ES-I3 (cell line): ENCODE measurements at regions not wholly inside any gene's neighbourhood (a gene's known extent, or its start where the extent isn't known, plus 50 kb on each side); places are given as distances from the start of the nearest gene placed in this dataset.
"Not testable (repeated sequence)": the region's sequence is repeated elsewhere in the genome, so short reads cannot be mapped to it uniquely, and the experiment has no call there.

Experiments
- H3K36me3 ChIP-seq: 2 replicates; pipeline ENCODE4 v1.6.1; 2013; ENCODE audit warnings: mild to moderate bottlenecking, low read length, control low read depth, moderate library complexity; ENCODE audit not compliant: insufficient read depth
- H3K4me1 ChIP-seq: 2 replicates; pipeline ENCODE4 v1.6.1; 2013; ENCODE audit warnings: mild to moderate bottlenecking, control low read depth, low read length; ENCODE audit not compliant: insufficient read depth
- H3K9ac ChIP-seq: 2 replicates; pipeline ENCODE4 v1.6.1; 2013; ENCODE audit warnings: low read depth, mild to moderate bottlenecking, low read length, moderate library complexity
- H3K9me3 ChIP-seq: 2 replicates; pipeline ENCODE4 v1.6.1; 2013; ENCODE audit warnings: mild to moderate bottlenecking, low read length, moderate library complexity; ENCODE audit not compliant: control insufficient read depth, insufficient read depth

DNA sequence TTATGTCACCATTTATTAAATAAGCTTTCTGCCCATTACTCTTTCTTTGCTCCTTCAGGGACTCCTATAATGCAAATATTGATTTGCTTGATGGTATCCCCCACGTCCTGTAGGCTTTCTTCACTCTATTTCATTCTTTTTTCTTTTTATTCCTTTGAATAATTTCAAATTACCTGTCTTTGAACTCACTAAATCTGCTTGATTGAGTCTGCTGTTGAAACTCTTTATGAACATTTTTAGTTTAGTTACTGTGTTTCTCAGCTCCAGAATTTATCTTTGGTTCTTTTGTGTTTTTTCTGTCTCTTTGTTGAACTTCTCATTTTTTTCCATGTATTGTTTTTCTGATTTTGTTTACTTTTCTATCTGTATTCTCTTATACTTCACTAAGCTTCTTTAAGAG is 254.4 kb upstream of the CCL2 start:
- Histone ChIP-seq H3K36me3 (no peaks in the 10 kb centered on the region), H3K9ac (no peak overlapping the region), H3K9me3 (no peaks in the 10 kb centered on the region)

GRCh38 chr17:34001246-34001645 is 253.8 kb upstream of the CCL2 start:
- Histone ChIP-seq H3K36me3 (no peaks in the 10 kb centered on the region), H3K4me1 (no peaks in the 10 kb centered on the region), H3K9ac (no peak overlapping the region), H3K9me3 (no peaks in the 10 kb centered on the region)

More for the DNA sequence above, 254.4 kb upstream of the CCL2 start:
- H3K4me1 ChIP-seq, result no peaks in the 10 kb centered on the region

DNA sequence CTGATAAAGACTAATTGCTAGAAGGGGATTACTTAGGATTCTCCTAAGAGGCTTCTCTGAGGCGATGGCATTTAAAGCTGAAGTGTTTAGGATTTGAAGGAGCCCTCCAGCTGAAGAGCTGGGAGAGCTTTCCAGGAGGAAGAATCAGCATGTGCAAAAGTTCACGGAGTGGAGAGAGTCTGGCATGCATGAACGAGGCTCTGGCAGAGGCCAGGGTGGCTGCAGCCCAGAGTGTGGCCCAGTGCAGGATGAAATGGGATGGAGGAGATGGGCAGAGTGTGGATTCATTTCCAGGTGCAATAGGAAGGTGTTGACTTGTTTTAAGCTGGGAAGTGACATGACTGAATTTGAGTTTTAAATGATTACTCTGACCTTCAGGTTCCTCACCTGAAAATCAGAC is 249.0 kb upstream of the CCL2 start:
- Histone ChIP-seq H3K9ac (no peak overlapping the region), H3K36me3 (no peaks in the 10 kb centered on the region), H3K9me3 (no peaks in the 10 kb centered on the region), H3K4me1 (no peaks in the 10 kb centered on the region; the same call in 1 of the 2 replicates)

- H3K4me1 ChIP-seq, result no peaks in the 10 kb centered on the region; the same call in 1 of the 2 replicates
- H3K36me3 ChIP-seq, result no peaks in the 10 kb centered on the region
- H3K9me3 ChIP-seq, result no peaks in the 10 kb centered on the region
- no peak overlapping the region for H3K9ac ChIP-seq
Observed at GRCh38 chr17:34008125-34008524, 247.0 kb upstream of the CCL2 start.

DNA sequence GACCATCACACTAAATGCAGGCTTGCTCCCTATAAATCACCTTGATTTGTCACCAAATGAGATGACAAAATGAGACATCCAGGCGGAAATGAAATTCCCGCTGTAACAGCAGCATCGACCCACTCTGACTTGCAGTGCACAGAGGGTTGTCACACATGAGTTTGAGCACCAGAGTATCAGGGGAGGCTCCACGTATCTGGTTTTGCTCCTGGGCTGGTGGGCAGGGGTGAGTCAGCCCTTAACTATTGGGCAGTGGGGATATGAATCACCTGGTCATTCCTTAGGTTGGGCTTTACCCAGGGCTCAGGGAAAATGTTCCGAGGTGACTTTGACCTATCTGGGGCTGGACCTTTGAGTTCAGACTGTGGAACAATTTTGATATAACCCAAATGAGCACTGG is 245.2 kb upstream of the CCL2 start:
- Histone ChIP-seq H3K9me3 (no peaks in the 10 kb centered on the region), H3K4me1 (no peaks in the 10 kb centered on the region; the same call in 1 of the 2 replicates), H3K36me3 (no peaks in the 10 kb centered on the region), H3K9ac (no peak overlapping the region)

DNA sequence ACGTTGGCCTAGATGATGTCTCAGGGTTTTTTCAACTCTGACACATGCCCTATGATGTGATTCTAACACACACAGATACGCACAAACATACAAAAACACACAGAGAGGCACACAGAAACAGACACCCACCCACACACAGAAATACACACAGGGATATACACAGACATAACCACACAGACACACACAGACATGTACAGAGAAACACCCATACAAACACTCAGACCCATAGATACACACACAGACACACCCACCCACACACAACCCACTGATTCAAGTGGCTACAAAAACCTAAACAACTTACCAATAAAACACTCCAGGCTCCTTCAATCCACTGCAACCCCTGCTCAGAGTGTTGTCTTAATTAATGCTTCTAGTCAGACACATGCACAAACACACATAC is 244.6 kb upstream of the CCL2 start:
- H3K9me3 ChIP-seq, result no peaks in the 10 kb centered on the region
- no peak overlapping the region for H3K9ac ChIP-seq
- no peaks in the 10 kb centered on the region for H3K36me3 ChIP-seq
- no peaks in the 10 kb centered on the region; the same call in 1 of the 2 replicates for H3K4me1 ChIP-seq

GRCh38 chr17:34011599-34011998 is 243.5 kb upstream of the CCL2 start:
- no peaks in the 10 kb centered on the region for H3K9me3 ChIP-seq

GRCh38 chr17:34012709-34013375 is 242.2 kb upstream of the CCL2 start:
- Histone ChIP-seq H3K36me3 (no peaks in the 10 kb centered on the region), H3K4me1 (no peaks in the 10 kb centered on the region; the same call in 1 of the 2 replicates), H3K9ac (no peak overlapping the region), H3K9me3 (no peaks in the 10 kb centered on the region)

More at GRCh38 chr17:34011599-34011998, 243.5 kb upstream of the CCL2 start:
- no peak overlapping the region for H3K9ac ChIP-seq
- H3K36me3 ChIP-seq, result no peaks in the 10 kb centered on the region
- no peaks in the 10 kb centered on the region; the same call in 1 of the 2 replicates for H3K4me1 ChIP-seq

GRCh38 chr17:34015253-34015652 is 239.8 kb upstream of the CCL2 start:
- Histone ChIP-seq H3K9me3 (no peaks in the 10 kb centered on the region), H3K4me1 (no peaks in the 10 kb centered on the region), H3K9ac (no peak overlapping the region), H3K36me3 (no peaks in the 10 kb centered on the region)

DNA sequence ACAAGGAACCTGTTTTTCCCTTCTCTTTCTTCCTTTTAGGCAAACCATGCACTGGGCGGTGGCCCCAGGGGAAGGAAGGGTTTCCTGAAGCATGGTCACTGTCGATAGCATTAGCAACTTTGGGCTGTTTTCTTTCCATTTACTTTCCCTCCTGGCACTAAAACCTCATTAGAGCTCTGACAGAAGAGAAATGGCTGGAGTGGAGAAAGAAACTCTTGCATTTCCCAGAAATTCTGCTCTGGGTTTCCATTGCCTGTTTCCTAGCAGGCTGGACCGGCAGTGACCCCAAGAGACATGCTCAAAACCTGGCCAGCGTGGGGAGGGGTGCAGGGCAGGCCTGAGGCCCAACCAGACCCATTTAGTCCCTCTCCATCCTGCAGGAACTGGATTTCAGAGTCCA is 230.7 kb upstream of the CCL2 start:
- Histone ChIP-seq H3K36me3 (no peaks in the 10 kb centered on the region), H3K4me1 (0 out of 2 replicates have a peak, but pooled peaks cover 8% of the 10 kb centered on the region), H3K9ac (no peak overlapping the region)

DNA sequence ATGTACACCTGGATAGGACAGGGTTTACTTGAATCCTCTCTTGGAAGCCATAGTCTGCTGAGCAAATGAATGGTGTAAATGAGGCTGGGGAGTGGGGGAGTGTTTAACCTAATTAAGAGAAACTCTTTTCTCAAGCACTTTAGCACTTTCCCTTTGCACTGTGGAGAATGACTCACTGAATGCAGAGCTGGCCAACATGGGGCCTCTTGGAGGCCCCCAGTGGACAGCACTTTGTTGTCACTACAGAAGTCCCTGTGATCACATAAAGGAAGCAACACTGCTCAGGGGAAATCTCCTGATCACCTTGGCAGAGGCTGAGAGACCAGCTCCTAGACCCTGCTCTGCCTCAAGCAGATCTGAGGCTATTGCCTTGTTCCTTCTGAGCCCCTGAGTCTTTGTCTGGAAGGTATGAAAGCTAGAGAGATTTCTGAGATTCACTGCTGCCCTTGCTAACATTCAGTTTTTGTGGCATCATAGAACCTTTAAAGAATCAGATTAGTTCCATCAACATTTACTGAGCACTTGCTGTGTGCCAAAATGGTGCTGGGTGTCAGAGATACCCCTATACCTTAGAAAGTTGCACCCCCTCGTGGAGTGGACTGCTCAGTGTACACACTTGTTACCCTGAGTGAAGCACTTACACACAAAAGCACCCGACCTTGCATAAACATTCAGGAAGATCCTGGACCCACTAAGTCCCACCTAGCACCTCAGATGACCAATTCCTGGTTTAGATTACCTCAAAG is 230.1 kb upstream of the CCL2 start:
- Histone ChIP-seq H3K36me3 (no peaks in the 10 kb centered on the region), H3K4me1 (0 out of 2 replicates have a peak, but pooled peaks cover 8% of the 10 kb centered on the region), H3K9ac (no peak overlapping the region), H3K9me3 (no peaks in the 10 kb centered on the region)

More for the DNA sequence above, 230.7 kb upstream of the CCL2 start:
- no peaks in the 10 kb centered on the region for H3K9me3 ChIP-seq

DNA sequence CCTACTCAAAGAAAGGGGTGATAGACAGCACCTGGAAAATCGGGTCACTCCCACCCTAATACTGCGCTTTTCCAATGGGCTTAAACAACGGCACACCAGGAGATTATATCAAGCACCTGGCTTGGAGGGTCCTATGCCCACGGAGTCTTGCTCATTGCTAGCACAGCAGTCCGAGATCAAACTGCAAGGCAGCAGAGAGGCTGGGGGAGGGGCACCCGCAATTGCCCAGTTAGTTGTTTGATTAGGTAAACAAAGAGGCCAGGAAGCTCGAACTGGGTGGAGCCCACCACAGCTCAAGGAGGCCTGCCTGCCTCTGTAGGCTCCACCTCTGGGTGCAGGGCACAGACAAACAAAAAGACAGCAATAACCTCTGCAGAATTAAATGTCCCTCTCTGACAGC is 224.5 kb upstream of the CCL2 start:
- H3K9ac ChIP-seq, H3K36me3 ChIP-seq, H3K9me3 ChIP-seq, H3K4me1 ChIP-seq: not testable (repeated sequence)

DNA sequence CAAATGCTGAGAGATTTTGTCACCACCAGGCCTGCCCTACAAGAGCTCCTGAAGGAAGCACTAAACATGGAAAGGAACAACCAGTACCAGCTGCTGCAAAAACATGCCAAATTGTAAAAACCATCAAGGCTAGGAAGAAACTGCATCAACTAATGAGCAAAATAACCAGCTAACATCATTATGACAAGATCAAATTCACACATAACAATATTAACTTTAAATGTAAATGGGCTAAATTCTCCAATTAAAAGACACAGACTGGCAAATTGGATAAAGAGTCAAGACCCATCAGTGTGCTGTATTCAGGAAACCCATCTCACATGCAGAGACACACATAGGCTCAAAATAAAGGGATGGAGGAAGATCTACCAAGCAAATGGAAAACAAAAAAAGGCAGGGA is 222.8 kb upstream of the CCL2 start:
- H3K36me3 ChIP-seq, H3K4me1 ChIP-seq, H3K9ac ChIP-seq, H3K9me3 ChIP-seq: not testable (repeated sequence)

DNA sequence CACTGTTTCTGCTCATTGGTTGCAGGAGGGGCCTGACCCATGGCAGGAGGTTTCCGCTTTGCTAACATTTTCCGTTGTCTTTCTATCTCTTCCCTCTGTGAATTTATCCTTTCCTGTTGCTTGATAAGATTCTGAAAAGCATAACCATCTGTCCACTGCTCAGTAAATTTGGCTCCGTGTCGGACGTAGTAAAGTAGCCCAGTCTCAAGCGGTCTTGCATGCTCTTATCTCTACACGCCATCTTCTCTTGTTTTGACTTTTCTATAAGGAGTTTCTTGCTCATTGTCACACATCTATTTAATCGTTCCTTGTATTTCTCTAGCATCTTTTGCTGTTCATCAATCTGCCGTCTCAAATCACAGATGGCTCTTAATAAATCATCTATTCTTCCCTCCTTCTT is 216.3 kb upstream of the CCL2 start:
- not testable (repeated sequence) for H3K4me1 ChIP-seq, H3K9ac ChIP-seq, H3K9me3 ChIP-seq

GRCh38 chr17:34039213-34039612 is 215.9 kb upstream of the CCL2 start:
- H3K4me1 ChIP-seq, H3K9me3 ChIP-seq, H3K36me3 ChIP-seq, H3K9ac ChIP-seq: not testable (repeated sequence)

More for the DNA sequence above, 216.3 kb upstream of the CCL2 start:
- H3K36me3 ChIP-seq, result not testable (repeated sequence)
